Immature natural killer cell (primary cell): ENCODE measurements at regions not wholly inside any gene's neighbourhood (a gene's known extent, or its start where the extent isn't known, plus 50 kb on each side); places are given as distances from the start of the nearest gene placed in this dataset.
A peak's percentile ranks its signal among the peaks of the same experiment; 100 is the strongest.
"Not testable (repeated sequence)": the region's sequence is repeated elsewhere in the genome, so short reads cannot be mapped to it uniquely, and the experiment has no call there.

Experiments used
- DNase-seq, 3 donors: peaks; one replicate each; pipeline ENCODE4 v3.0.0; 2022; ENCODE audit warnings: mixed read lengths in 1 of 3
- H3K27ac Mint-ChIP-seq, 6 donors: one replicate each; pipeline ENCODE4 v1.8.0; 2020; ENCODE audit warnings: mixed read lengths in 6 of 6, mild to moderate bottlenecking in 5 of 6, inconsistent platforms in 4 of 6, moderate library complexity in 3 of 6
- H3K27me3 Mint-ChIP-seq, 3 donors: one replicate each; pipeline ENCODE4 v1.8.0; 2020 to 2021; ENCODE audit warnings: low read depth in 3 of 3, mild to moderate bottlenecking in 3 of 3, mixed read lengths in 3 of 3, moderate library complexity in 3 of 3, inconsistent platforms in 1 of 3
- H3K36me3 Mint-ChIP-seq, 3 donors: one replicate each; pipeline ENCODE4 v1.8.0; 2020; ENCODE audit warnings: mixed read lengths in 3 of 3, inconsistent platforms in 2 of 3, mild to moderate bottlenecking in 2 of 3
- H3K4me1 Mint-ChIP-seq, 2 donors: one replicate each; pipeline ENCODE4 v1.8.0; 2020; ENCODE audit warnings: inconsistent platforms in 2 of 2, mild to moderate bottlenecking in 2 of 2, mixed read lengths in 2 of 2, moderate library complexity in 1 of 2
- H3K4me3 Mint-ChIP-seq, 5 donors: one replicate each; pipeline ENCODE4 v1.8.0; 2020; ENCODE audit warnings: mild to moderate bottlenecking in 5 of 5, mixed read lengths in 5 of 5, inconsistent platforms in 3 of 5, moderate library complexity in 3 of 5
- H3K9me3 Mint-ChIP-seq, 6 donors: one replicate each; pipeline ENCODE4 v1.8.0; 2020; ENCODE audit warnings: mild to moderate bottlenecking in 6 of 6, mixed read lengths in 6 of 6, inconsistent platforms in 4 of 6, moderate library complexity in 3 of 6

DNA sequence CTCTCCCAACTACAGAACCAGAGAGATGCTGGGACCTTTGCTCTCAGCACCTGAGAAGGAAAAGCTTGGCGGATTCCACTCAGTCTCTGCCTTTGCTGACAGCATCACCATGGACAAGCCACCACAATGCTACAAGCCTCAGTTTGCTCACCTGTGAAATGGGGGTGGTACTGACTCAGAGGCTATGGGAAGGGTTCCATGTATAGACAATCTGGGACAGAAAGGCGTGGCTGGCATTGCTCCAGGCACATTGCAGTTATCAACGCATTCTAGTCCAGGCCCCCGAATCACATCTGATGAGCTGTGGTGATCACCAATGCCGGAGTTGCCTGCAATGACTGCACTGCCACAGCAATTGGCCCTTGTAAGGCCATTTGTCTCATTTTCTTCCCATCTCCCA lies 72.6 kb downstream of the ISX start:
- H3K36me3 Mint-ChIP-seq = no peaks in the 10 kb centered on the region
- H3K27ac Mint-ChIP-seq = no peak overlapping the region
- H3K4me3 Mint-ChIP-seq = no peak overlapping the region
- peaks cover 0 to 2% (median 0%) of the 10 kb centered on the region in 6 donors for H3K9me3 Mint-ChIP-seq
- no peak for DNase-seq
- peaks cover 5 to 7% (median 6%) of the 10 kb centered on the region in 3 donors for H3K27me3 Mint-ChIP-seq
- no peaks in the 10 kb centered on the region for H3K4me1 Mint-ChIP-seq

DNA sequence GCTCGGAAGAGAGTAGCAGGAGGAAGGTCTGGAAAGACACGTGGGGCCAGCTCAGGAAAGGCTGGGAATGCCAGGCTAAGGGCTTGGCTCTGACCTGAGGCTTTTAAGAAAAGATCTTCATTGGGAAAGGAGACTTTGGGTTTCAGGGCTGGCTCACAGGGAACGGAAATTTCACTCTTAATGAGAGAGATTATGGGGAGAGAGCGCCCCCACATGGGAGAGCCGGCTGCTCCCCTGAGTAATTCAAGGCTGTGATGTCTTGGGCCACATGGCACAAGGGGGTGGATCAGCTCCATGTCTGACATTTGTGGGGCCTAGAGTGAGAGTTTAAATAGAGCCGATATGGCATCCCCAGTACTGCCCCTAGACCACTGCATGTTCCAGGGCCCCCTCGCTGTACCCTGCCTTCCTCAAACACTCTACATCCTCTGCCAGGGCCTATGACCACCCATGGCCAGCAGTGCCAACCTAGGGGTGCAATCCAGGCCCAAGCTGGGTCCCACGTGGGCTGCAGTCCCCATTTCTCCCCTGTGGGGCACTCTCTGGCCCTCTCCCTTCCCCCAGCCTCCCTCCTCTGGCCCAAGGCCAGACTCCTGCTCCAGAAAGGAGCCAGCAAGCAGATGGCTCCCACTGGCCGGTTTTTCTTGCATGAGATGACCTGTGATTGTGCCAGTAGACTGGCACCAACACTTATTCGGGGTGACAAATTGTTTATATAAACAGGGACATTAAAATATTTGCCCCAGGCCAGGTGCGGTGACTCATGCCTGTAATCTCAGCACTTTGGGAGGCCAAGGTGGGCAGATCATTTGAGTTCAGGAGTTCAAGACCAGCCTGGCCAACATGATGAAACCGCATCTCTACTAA lies 75.2 kb downstream of the ISX start:
- DNase-seq = no peak
- no peaks in the 10 kb centered on the region for H3K4me1 Mint-ChIP-seq
- H3K9me3 Mint-ChIP-seq = peaks cover 0 to 2% (median 0%) of the 10 kb centered on the region in 6 donors
- no peak overlapping the region for H3K4me3 Mint-ChIP-seq
- peaks cover 3 to 9% (median 7%) of the 10 kb centered on the region in 3 donors for H3K27me3 Mint-ChIP-seq
- H3K27ac Mint-ChIP-seq = no peak overlapping the region
- no peaks in the 10 kb centered on the region for H3K36me3 Mint-ChIP-seq

DNA sequence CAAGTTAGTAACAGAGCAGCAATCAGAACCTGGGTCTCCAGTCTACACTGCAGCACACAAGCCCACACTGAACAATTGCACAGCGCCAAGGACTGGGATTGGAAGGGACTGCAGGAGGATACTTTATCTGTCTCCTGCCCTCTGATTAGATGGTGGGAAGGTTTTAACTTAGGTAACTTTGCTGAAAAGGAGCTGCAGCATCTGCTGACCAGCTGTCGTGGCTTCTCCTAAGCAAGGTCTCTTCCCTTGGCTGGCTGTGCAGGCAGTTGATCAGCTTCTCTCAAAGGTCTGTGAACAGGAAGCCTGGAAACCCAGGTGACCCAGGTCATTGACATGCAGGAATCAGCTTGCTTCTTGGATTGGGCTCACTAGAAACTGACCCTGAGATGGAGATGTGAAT lies 82.4 kb downstream of the ISX start:
- Mint-ChIP-seq H3K27me3 (peaks cover 5 to 17% (median 7%) of the 10 kb centered on the region in 3 donors), H3K27ac (no peak overlapping the region), H3K9me3 (no peaks in the 10 kb centered on the region), H3K4me3 (no peak overlapping the region), H3K36me3 (no peaks in the 10 kb centered on the region), H3K4me1 (no peaks in the 10 kb centered on the region)
- no peak for DNase-seq

DNA sequence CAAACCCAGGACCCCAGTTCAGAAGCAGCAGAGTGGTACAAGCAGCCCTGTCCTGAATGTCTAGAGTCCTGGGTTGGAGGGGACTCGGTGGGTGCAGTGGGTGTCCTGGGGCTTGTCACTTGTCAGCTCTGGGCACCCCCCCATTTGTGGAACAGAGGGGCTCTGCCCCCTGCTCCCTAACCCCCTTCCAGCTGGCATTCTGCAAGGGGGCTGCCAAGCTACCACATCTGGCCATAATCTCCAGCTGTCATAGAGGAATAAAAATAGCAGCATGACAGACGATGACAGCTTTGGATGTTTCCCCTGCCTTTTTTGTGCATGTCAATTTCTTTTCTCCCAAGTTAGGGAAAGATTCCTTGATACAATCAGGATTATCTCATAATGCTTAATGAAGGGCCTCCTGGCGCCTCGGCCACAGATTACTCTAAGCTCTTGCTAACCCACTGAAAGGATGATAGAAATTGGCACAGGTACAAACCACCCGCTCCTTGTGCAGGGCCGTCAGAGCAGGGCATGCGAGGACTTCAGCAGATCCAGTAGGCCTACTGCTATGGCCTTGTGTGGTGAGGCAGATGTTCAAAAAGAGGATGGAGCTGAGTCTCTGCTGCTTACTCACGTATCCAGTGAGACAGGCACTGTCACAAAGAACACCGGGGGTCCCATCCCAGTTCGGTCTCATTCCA lies 83.0 kb downstream of the ISX start:
- Mint-ChIP-seq H3K4me1 (no peaks in the 10 kb centered on the region), H3K9me3 (no peaks in the 10 kb centered on the region), H3K36me3 (no peaks in the 10 kb centered on the region), H3K4me3 (no peak overlapping the region), H3K27ac (no peak overlapping the region), H3K27me3 (peaks cover 5 to 18% (median 7%) of the 10 kb centered on the region in 3 donors)
- DNase-seq = no peak

DNA sequence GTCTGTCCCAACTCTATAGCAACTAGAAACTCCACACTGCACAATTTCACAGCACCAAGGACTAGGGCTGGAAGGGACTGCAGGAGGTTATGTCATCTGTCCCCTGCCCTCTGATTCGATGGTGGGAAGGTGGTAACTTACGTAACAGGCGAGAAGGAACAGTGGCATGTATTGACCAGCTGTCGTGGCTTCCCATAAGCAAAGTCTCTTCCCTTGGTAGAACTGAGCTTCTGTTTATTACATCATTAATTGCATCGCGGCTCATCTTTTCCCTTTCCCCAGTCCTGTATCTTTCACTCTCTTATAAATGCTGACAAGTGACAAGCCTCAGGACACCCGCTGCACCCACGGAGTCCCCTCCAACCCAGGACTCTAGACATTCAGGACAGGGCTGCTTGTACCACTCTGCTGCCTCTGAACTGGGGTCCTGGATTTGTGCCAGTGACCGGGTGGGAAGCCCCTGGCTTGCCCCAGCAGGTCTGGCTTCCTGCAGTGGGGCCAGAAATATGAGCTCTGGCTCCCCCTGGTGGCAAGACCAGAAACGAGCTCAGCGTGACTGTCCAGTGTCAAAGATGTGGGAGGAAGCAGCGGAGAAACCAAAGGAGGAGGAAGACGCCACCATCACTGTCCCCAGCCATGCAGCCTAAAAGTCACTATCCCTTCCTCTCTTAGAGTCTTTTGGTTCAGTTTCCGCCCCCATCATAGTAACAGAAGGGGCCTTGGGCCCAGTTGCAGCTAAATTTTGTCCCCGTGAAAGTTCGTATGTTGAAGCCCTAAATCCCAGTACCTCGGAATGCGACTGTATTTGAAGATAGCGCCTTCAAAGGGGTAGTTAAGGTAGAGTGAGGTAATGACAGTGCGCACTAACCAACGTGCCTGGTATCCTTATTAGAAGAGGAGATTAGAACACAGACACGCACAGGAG lies 84.5 kb downstream of the ISX start:
- Mint-ChIP-seq H3K9me3 (no peaks in the 10 kb centered on the region), H3K4me1 (no peaks in the 10 kb centered on the region), H3K27me3 (peaks cover 5 to 18% (median 7%) of the 10 kb centered on the region in 3 donors), H3K27ac (no peak overlapping the region), H3K36me3 (no peaks in the 10 kb centered on the region), H3K4me3 (no peak overlapping the region)
- peak; percentile 15 to 27 (median 22) for DNase-seq

DNA sequence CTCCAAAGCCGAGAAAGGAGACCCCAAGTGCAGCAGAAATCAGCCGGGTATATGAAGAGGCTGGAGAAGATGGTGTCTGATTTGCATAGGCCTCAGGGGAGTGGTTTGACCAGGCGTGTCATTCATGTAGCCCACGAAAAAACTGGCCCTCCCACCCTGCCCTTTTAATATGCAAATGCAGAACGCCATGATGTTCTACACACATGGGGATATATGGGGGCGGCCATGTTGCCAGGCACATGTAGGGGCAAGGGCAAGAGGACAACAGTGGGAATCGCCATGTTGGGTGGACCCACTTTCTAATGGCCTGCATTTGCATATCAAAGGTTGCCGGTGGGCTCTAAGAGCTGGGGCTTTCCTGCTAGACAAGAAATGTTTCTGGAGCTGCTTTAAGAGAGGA lies 86.4 kb downstream of the ISX start:
- Mint-ChIP-seq H3K4me1 (no peaks in the 10 kb centered on the region), H3K27me3 (peaks cover 3 to 18% (median 5%) of the 10 kb centered on the region in 3 donors), H3K4me3 (no peak overlapping the region)

DNA sequence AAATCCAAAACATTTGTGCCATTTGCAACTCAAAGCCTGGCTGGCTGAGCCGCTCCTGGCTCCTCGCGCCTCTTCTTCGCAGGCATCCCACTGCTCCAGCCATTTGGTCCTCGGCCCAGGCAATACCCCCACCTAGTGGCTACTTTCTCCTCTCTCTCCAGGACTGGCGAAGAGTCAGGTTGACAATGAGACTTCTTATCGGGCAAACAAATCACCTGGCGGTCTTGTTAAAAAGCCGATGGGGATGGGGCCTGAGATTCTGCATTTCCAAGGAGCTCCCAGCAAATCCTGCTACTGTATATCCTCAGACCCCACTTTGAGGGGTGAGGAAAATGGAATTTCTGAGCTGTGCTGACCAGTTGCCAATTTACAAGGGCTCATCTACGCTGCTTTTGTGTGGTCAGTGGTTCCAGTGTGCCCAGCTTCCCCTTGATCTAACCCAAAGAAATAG lies 89.0 kb downstream of the ISX start:
- H3K4me1 Mint-ChIP-seq = no peaks in the 10 kb centered on the region
- H3K9me3 Mint-ChIP-seq = no peaks in the 10 kb centered on the region
- no peak overlapping the region for H3K27ac Mint-ChIP-seq
- H3K27me3 Mint-ChIP-seq = peaks cover 5 to 18% (median 5%) of the 10 kb centered on the region in 3 donors
- DNase-seq = no peak
- no peaks in the 10 kb centered on the region for H3K36me3 Mint-ChIP-seq
- no peak overlapping the region for H3K4me3 Mint-ChIP-seq

More for the DNA sequence above, 86.4 kb downstream of the ISX start:
- no peaks in the 10 kb centered on the region for H3K9me3 Mint-ChIP-seq
- DNase-seq = no peak
- H3K27ac Mint-ChIP-seq = no peak overlapping the region
- H3K36me3 Mint-ChIP-seq = no peaks in the 10 kb centered on the region

DNA sequence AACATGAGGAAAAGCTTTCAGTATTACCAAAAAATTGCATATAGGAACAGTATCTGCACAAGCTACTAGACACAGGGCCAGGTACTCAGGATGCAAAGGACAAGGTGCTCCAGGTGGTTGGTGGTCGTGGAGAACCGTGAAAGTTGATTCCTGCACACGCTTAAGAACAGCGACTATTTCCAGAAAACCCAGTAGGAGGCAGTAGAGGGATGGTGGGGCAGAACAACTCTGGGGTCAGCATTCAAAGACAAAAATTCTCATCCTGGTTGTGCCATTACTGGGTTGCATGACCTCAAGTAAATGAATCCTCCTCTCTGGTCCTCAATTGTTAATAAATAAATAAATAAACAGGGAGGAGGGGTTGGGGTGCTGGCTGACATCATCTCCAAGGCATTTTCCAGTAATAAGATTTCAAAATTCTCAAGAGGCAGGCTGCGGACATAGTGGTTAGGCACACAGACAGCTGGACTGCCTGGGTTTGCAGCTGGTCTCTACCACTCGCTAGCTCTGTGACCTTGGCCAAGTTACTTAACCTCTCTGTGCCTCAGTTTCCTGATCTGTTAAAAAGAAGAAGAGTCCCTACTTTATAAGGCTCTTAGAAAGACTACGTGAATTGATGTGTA lies 89.6 kb downstream of the ISX start:
- no peak for DNase-seq
- H3K27me3 Mint-ChIP-seq = peaks cover 5 to 16% (median 6%) of the 10 kb centered on the region in 3 donors
- no peaks in the 10 kb centered on the region for H3K9me3 Mint-ChIP-seq
- H3K4me1 Mint-ChIP-seq = no peaks in the 10 kb centered on the region
- no peak overlapping the region for H3K4me3 Mint-ChIP-seq
- no peak overlapping the region for H3K27ac Mint-ChIP-seq
- H3K36me3 Mint-ChIP-seq = no peaks in the 10 kb centered on the region

DNA sequence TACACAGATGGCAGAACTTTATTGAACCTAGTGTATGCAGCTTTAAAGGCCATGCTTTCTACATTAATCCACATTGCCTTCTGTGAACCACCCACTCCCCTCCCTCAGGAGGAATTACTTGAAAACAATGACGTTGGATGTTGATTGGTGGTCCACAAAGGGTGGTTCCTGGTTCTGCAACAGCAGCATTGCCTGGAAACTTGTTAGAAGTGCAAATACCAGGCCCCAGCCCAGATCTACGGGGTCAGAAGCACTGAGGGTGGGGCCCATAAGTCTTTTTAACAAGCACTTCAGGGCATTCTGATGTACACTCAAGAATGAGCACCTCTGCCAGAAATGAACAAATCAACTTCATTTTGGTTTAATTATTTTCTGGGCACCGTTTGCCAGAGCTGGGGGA lies 91.0 kb downstream of the ISX start:
- Mint-ChIP-seq H3K27ac (no peak overlapping the region), H3K9me3 (no peaks in the 10 kb centered on the region), H3K4me1 (no peaks in the 10 kb centered on the region), H3K36me3 (no peaks in the 10 kb centered on the region), H3K27me3 (peaks cover 5 to 16% (median 6%) of the 10 kb centered on the region in 3 donors), H3K4me3 (no peak overlapping the region)
- no peak for DNase-seq

DNA sequence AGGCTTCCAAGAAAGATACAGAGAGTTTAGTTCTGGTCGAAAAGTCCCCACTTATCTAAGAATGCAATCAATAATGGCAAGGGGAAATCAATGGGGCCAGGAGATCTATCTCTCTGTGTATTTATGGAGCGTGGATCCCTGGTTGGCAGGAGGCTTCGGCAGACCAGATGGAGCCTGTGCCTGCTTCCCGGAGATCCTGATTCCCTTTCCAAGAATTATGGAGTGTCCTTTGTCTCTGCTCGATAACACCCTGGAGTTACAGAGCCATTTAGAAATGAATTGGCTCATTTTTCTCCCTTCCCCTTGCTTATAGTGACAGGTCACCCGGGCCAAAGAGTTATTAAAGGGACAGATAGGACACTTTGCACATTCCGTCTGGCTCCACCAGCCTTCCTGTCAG lies 92.4 kb downstream of the ISX start:
- H3K4me1 Mint-ChIP-seq = no peaks in the 10 kb centered on the region
- H3K27me3 Mint-ChIP-seq = peaks cover 1 to 5% (median 4%) of the 10 kb centered on the region in 3 donors
- H3K27ac Mint-ChIP-seq = no peak overlapping the region
- no peaks in the 10 kb centered on the region for H3K36me3 Mint-ChIP-seq
- no peak for DNase-seq
- no peak overlapping the region for H3K4me3 Mint-ChIP-seq
- H3K9me3 Mint-ChIP-seq = no peaks in the 10 kb centered on the region

DNA sequence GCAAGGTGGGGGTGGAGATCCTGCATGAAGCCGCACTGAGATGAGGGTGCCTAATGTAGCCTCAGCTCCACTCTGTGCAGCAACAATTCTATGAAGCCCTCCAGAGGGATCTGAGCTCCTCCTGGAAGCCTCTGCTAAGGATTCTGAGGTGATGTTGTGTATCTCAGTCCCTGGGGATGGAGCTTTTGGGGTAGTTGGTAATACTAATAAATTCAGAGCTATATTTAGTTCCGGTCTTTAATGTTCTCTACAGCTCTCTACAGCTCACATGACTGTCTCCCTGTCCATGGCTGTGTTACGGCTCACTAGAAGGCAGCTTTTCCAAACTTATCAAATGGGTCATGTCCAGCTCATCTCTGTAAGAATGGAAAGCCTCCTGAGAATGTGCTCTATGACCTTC lies 93.4 kb downstream of the ISX start:
- Mint-ChIP-seq H3K27me3 (peaks cover 1 to 5% (median 4%) of the 10 kb centered on the region in 3 donors), H3K4me1 (no peaks in the 10 kb centered on the region), H3K27ac (no peak overlapping the region), H3K9me3 (no peaks in the 10 kb centered on the region), H3K36me3 (no peaks in the 10 kb centered on the region), H3K4me3 (no peak overlapping the region)
- no peak for DNase-seq

DNA sequence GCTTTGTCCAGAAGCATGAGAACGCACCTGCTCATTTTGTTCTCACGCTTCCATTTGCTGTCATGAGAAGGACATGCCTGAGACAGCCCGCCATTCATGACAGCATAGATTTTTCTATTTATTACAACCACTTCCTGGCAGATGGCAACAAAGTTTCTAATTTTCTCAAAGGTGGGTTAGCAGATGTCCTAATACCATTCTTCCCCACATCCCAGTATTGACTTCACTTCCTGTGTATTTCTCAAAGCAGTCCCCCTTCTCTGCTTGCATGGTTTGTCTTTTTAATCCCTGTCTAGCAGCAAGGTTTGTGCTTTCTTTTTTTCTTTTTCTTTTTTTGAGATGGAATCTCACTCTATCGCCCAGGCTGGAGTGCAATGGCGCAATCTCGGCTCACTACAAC lies 94.3 kb downstream of the ISX start:
- no peak for DNase-seq
- H3K4me1 Mint-ChIP-seq = no peaks in the 10 kb centered on the region
- H3K27ac Mint-ChIP-seq = no peak overlapping the region
- H3K4me3 Mint-ChIP-seq = no peak overlapping the region
- H3K36me3 Mint-ChIP-seq = peaks cover 0 to 5% (median 0%) of the 10 kb centered on the region in 3 donors
- no peaks in the 10 kb centered on the region for H3K9me3 Mint-ChIP-seq
- peaks cover 1 to 5% (median 4%) of the 10 kb centered on the region in 3 donors for H3K27me3 Mint-ChIP-seq

DNA sequence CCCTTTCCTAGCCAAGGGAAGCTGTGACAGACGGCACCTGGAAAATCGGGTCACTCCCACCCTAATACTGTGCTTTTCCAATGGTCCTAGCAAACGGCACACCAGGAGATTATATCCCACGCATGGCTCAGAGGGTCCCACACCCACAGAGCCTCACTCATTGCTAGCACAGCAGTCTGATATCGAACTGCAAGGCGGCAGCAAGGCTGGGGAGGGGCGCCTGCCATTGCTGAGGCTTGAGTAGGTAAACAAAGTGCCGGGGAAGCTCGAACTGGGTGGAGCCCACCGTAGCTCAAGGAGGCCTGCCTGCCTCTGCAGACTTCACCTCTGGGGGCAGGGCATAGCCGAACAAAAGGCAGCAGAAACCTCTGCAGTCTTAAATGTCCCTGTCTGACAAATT lies 91.4 kb upstream of the HMGXB4 start:
- H3K4me3 Mint-ChIP-seq, H3K4me1 Mint-ChIP-seq, H3K27ac Mint-ChIP-seq, H3K36me3 Mint-ChIP-seq, DNase-seq, H3K27me3 Mint-ChIP-seq, H3K9me3 Mint-ChIP-seq: not testable (repeated sequence)
